Neural cell (in vitro differentiated cells): ENCODE measurements at regions not wholly inside any gene's neighbourhood (a gene's known extent, or its start where the extent isn't known, plus 50 kb on each side); places are given as distances from the start of the nearest gene placed in this dataset.

Experiments
- TF ChIP-seq, protein P1 (sequence below): IDR thresholded peaks from 2 replicates; pipeline ENCODE4 v1.6.1; 2012; ENCODE audit warnings: borderline replicate concordance
- TF ChIP-seq, protein P2 (sequence below): fragments of 450-650 bp; IDR thresholded peaks from 2 replicates; pipeline ENCODE4 v1.5.1; 2014; ENCODE audit warnings: antibody characterized with exemption, mild to moderate bottlenecking, moderate library complexity; ENCODE audit not compliant: poor library complexity, severe bottlenecking

DNA sequence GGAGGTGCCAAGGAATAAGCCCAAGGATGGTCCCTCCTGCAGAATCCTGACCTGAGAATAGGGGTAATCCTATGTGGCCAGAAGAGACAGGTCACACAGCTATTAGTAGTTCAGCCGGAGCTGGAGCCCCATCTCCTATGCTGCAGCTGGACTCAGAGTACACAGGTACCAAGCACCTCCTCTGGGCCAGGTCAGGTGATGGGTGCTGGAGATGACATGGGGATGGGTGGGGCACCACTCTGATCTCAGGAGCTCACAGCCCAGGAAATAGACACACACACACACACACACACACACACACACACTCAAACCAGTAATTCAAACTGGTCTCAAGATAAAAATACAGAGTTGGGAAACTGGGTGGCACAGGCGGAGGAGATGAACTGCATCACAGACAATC lies 54.2 kb upstream of the SSBP3 start:
- TF ChIP-seq, protein P1, sequence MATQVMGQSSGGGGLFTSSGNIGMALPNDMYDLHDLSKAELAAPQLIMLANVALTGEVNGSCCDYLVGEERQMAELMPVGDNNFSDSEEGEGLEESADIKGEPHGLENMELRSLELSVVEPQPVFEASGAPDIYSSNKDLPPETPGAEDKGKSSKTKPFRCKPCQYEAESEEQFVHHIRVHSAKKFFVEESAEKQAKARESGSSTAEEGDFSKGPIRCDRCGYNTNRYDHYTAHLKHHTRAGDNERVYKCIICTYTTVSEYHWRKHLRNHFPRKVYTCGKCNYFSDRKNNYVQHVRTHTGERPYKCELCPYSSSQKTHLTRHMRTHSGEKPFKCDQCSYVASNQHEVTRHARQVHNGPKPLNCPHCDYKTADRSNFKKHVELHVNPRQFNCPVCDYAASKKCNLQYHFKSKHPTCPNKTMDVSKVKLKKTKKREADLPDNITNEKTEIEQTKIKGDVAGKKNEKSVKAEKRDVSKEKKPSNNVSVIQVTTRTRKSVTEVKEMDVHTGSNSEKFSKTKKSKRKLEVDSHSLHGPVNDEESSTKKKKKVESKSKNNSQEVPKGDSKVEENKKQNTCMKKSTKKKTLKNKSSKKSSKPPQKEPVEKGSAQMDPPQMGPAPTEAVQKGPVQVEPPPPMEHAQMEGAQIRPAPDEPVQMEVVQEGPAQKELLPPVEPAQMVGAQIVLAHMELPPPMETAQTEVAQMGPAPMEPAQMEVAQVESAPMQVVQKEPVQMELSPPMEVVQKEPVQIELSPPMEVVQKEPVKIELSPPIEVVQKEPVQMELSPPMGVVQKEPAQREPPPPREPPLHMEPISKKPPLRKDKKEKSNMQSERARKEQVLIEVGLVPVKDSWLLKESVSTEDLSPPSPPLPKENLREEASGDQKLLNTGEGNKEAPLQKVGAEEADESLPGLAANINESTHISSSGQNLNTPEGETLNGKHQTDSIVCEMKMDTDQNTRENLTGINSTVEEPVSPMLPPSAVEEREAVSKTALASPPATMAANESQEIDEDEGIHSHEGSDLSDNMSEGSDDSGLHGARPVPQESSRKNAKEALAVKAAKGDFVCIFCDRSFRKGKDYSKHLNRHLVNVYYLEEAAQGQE, result no peak
- TF ChIP-seq, protein P2, sequence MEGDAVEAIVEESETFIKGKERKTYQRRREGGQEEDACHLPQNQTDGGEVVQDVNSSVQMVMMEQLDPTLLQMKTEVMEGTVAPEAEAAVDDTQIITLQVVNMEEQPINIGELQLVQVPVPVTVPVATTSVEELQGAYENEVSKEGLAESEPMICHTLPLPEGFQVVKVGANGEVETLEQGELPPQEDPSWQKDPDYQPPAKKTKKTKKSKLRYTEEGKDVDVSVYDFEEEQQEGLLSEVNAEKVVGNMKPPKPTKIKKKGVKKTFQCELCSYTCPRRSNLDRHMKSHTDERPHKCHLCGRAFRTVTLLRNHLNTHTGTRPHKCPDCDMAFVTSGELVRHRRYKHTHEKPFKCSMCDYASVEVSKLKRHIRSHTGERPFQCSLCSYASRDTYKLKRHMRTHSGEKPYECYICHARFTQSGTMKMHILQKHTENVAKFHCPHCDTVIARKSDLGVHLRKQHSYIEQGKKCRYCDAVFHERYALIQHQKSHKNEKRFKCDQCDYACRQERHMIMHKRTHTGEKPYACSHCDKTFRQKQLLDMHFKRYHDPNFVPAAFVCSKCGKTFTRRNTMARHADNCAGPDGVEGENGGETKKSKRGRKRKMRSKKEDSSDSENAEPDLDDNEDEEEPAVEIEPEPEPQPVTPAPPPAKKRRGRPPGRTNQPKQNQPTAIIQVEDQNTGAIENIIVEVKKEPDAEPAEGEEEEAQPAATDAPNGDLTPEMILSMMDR, result no peak
